Activated CD4-positive, alpha-beta T cell treated with anti-CD3 and anti-CD28 coated beads, Interleukin-2, amount 50 U/mL, for 1 hour (primary cell): ENCODE measurements at regions not wholly inside any gene's neighbourhood (a gene's known extent, or its start where the extent isn't known, plus 50 kb on each side); places are given as distances from the start of the nearest gene placed in this dataset.

Experiments used
- DNase-seq: peaks from one replicate; pipeline ENCODE4 v3.0.0-alpha.2; 2020

- DNase-seq = no peak
These were observed 126.1 kb downstream of the OSR1 start for GRCh38 chr2:19232312-19232711.

- DNase-seq = no peak
These were observed 126.8 kb downstream of the OSR1 start for GRCh38 chr2:19231625-19232024.

GRCh38 chr2:19230626-19231025 lies 127.8 kb downstream of the OSR1 start:
- no peak for DNase-seq

- DNase-seq = no peak
These were observed 129.7 kb downstream of the OSR1 start for GRCh38 chr2:19228715-19229114.

GRCh38 chr2:19228181-19228593 lies 130.2 kb downstream of the OSR1 start:
- DNase-seq = no peak

GRCh38 chr2:19226871-19227270 lies 131.6 kb downstream of the OSR1 start:
- DNase-seq = no peak

GRCh38 chr2:19226386-19226785 lies 132.0 kb downstream of the OSR1 start:
- DNase-seq = no peak

GRCh38 chr2:19225931-19226330 lies 132.5 kb downstream of the OSR1 start:
- no peak for DNase-seq

GRCh38 chr2:19225126-19225525 lies 133.3 kb downstream of the OSR1 start:
- DNase-seq = no peak

- no peak for DNase-seq
These were observed 133.9 kb downstream of the OSR1 start for GRCh38 chr2:19224486-19224885.

GRCh38 chr2:19224011-19224410 lies 134.4 kb downstream of the OSR1 start:
- no peak for DNase-seq

- DNase-seq = no peak
These were observed 139.4 kb downstream of the OSR1 start for GRCh38 chr2:19219060-19219459.

- DNase-seq = no peak
These were observed 140.3 kb downstream of the OSR1 start for GRCh38 chr2:19218166-19218565.

GRCh38 chr2:19216676-19217602 lies 141.5 kb downstream of the OSR1 start:
- DNase-seq = no peak

- DNase-seq = no peak
These were observed 142.2 kb downstream of the OSR1 start for GRCh38 chr2:19216238-19216637.

- DNase-seq = no peak
These were observed 143.6 kb downstream of the OSR1 start for GRCh38 chr2:19214682-19215391.

- DNase-seq = no peak
These were observed 148.7 kb downstream of the OSR1 start for GRCh38 chr2:19209575-19210341.

- DNase-seq = no peak
These were observed 149.8 kb downstream of the OSR1 start for GRCh38 chr2:19208479-19209199.

- DNase-seq = no peak
These were observed 151.0 kb downstream of the OSR1 start for GRCh38 chr2:19207452-19207851.

- no peak for DNase-seq
These were observed 152.4 kb downstream of the OSR1 start for GRCh38 chr2:19205983-19206533.

GRCh38 chr2:19203866-19204265 lies 154.6 kb downstream of the OSR1 start:
- DNase-seq = no peak

GRCh38 chr2:19201911-19202462 lies 156.4 kb downstream of the OSR1 start:
- no peak for DNase-seq
